ENCODE measurements at regions not wholly inside any gene's neighbourhood (a gene's known extent, or its start where the extent isn't known, plus 50 kb on each side); places are given as distances from the start of the nearest gene placed in this dataset.
"Not testable (repeated sequence)": the region's sequence is repeated elsewhere in the genome, so short reads cannot be mapped to it uniquely, and the experiment has no call there.

- intact Hi-C loops (cut with DNase I) = no loop called here
- no peak for TF ChIP-seq CTCF (IDR thresholded peaks at IDR 0.05)
- Histone ChIP-seq H3K27me3 (replicated peaks; ENCODE audit: insufficient read depth) (no peaks in the 10 kb centered on the region), H3K9me3 (no peaks in the 10 kb centered on the region), H3K4me1 (replicated peaks) (no peaks in the 10 kb centered on the region), H3K4me3 (no peak overlapping the region), H3K27ac (no peak overlapping the region), H3K36me3 (no peaks in the 10 kb centered on the region)
- WGBS = 87% methylated on average over 6 of the region's 6 CpGs
- no peak for DNase-seq (ENCODE audit: low spot score)
These were observed 164.6 kb downstream of the SMAD6 start for GRCh38 chr15:66866656-66867055.

- no peak overlapping the region for H3K4me3 ChIP-seq
- WGBS = 63% methylated on average over 1 of the region's 1 CpG
- TF ChIP-seq CTCF (IDR thresholded peaks at IDR 0.05) (no peak), POLR2A (IDR thresholded peaks at IDR 0.05) (no peak), POLR2AphosphoS5 (IDR thresholded peaks at IDR 0.05) (no peak)
- DNase-seq (ENCODE audit: low spot score) = no peak
- no peaks in the 10 kb centered on the region for H3K9me3 ChIP-seq
- no peak overlapping the region for H3K27ac ChIP-seq
- no peaks in the 10 kb centered on the region for H3K4me1 ChIP-seq (replicated peaks)
- H3K27me3 ChIP-seq (replicated peaks; ENCODE audit: insufficient read depth) = no peaks in the 10 kb centered on the region
- intact Hi-C loops (cut with DNase I) = no loop called here
- no peaks in the 10 kb centered on the region for H3K36me3 ChIP-seq
These were observed 166.9 kb downstream of the SMAD6 start for GRCh38 chr15:66868918-66869317.

- Histone ChIP-seq H3K4me1 (replicated peaks) (no peaks in the 10 kb centered on the region), H3K4me3 (no peak overlapping the region), H3K27me3 (replicated peaks; ENCODE audit: insufficient read depth) (no peaks in the 10 kb centered on the region), H3K27ac (no peak overlapping the region), H3K36me3 (no peaks in the 10 kb centered on the region), H3K9me3 (no peaks in the 10 kb centered on the region)
- DNase-seq (ENCODE audit: low spot score) = no peak
- no peak for TF ChIP-seq POLR2AphosphoS5 (IDR thresholded peaks at IDR 0.05)
- TF ChIP-seq CTCF (IDR thresholded peaks at IDR 0.05) = no peak
- TF ChIP-seq POLR2A (IDR thresholded peaks at IDR 0.05) = no peak
- intact Hi-C loops (cut with DNase I) = no loop called here
These were observed 168.9 kb downstream of the SMAD6 start for GRCh38 chr15:66870880-66871388.

- intact Hi-C loops (cut with DNase I) = no loop called here
- no peak for DNase-seq (ENCODE audit: low spot score)
- Histone ChIP-seq H3K9me3 (no peaks in the 10 kb centered on the region), H3K36me3 (no peaks in the 10 kb centered on the region), H3K4me1 (replicated peaks) (no peaks in the 10 kb centered on the region), H3K27me3 (replicated peaks; ENCODE audit: insufficient read depth) (no peaks in the 10 kb centered on the region), H3K27ac (no peak overlapping the region), H3K4me3 (no peak overlapping the region)
- TF ChIP-seq POLR2A (IDR thresholded peaks at IDR 0.05) (no peak), POLR2AphosphoS5 (IDR thresholded peaks at IDR 0.05) (no peak), CTCF (IDR thresholded peaks at IDR 0.05) (no peak)
These were observed 170.4 kb downstream of the SMAD6 start for GRCh38 chr15:66872405-66872804.

- DNase-seq (ENCODE audit: low spot score); H3K27ac ChIP-seq; intact Hi-C loops (cut with DNase I); H3K4me1 ChIP-seq (replicated peaks); H3K27me3 ChIP-seq (replicated peaks; ENCODE audit: insufficient read depth); H3K9me3 ChIP-seq; H3K36me3 ChIP-seq; H3K4me3 ChIP-seq: not testable (repeated sequence)
- 76% methylated on average over 3 of the region's 3 CpGs for WGBS
These were observed 171.3 kb downstream of the SMAD6 start for GRCh38 chr15:66873331-66873730.

All from prostate gland (tissue), 2 donors.